ENCODE measurements at regions not wholly inside any gene's neighbourhood (a gene's known extent, or its start where the extent isn't known, plus 50 kb on each side); places are given as distances from the start of the nearest gene placed in this dataset.

DNA sequence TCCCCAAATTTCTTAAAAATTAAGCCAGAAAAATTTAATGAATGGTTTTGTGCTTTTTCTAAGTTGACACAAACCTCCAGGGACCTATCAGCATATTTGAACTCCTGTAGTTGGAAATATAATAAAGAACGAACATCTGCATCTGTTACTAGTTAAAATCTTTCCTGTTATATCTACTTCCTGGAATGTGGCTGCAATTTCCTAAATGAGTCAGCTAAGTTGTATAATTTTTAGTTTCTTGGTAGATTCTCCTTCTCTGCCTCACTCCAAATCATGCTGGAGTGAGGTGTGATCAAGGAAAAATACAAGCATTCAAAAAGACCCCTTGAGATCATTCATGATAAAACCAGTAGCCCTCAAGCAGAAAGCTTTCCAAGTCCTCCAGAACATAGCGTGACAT is 106.2 kb upstream of the MCTP2 start:
- Mint-ChIP-seq H3K36me3 (ENCODE audit: low read depth) (no peaks in the 10 kb centered on the region), H3K4me1 (no peaks in the 10 kb centered on the region), H3K9me3 (no peaks in the 10 kb centered on the region), H3K27me3 (peaks cover 2% of the 10 kb centered on the region), H3K27ac (no peak overlapping the region), H3K4me3 (no peak overlapping the region)
- ChIA-PET POLR2A (no interaction called here), CTCF (interaction anchor here (0.9 kb wide), 1 partner anchor 9 kb away, joined by 3 read pairs; no protein-coding TSS in a partner anchor)
- TF ChIP-seq, protein P1, sequence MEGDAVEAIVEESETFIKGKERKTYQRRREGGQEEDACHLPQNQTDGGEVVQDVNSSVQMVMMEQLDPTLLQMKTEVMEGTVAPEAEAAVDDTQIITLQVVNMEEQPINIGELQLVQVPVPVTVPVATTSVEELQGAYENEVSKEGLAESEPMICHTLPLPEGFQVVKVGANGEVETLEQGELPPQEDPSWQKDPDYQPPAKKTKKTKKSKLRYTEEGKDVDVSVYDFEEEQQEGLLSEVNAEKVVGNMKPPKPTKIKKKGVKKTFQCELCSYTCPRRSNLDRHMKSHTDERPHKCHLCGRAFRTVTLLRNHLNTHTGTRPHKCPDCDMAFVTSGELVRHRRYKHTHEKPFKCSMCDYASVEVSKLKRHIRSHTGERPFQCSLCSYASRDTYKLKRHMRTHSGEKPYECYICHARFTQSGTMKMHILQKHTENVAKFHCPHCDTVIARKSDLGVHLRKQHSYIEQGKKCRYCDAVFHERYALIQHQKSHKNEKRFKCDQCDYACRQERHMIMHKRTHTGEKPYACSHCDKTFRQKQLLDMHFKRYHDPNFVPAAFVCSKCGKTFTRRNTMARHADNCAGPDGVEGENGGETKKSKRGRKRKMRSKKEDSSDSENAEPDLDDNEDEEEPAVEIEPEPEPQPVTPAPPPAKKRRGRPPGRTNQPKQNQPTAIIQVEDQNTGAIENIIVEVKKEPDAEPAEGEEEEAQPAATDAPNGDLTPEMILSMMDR (IDR thresholded peaks at IDR 0.05), result no peak
- ATAC-seq (ENCODE audit: low read depth), result no peak
- DNase-seq, result no peak
- intact Hi-C loops (cut with micrococcal nuclease), result no loop called here

- POLR2A ChIA-PET, result no interaction called here
- Mint-ChIP-seq H3K27ac (no peak overlapping the region), H3K27me3 (peaks cover 2% of the 10 kb centered on the region), H3K9me3 (no peaks in the 10 kb centered on the region), H3K4me1 (no peaks in the 10 kb centered on the region), H3K36me3 (ENCODE audit: low read depth) (no peaks in the 10 kb centered on the region), H3K4me3 (no peak overlapping the region)
- no peak for DNase-seq
- intact Hi-C loops (cut with micrococcal nuclease), result loop anchor here (5.0 kb wide), 1 partner anchor 1035 kb away; the partner anchor contains the start of gene RGMA
- CTCF ChIA-PET, result no interaction called here
- TF ChIP-seq, protein P1 (IDR thresholded peaks at IDR 0.05), result no peak
- no peak for ATAC-seq (ENCODE audit: low read depth)
These were observed 108.8 kb upstream of the MCTP2 start for GRCh38 chr15:94122516-94122915.

GRCh38 chr15:94119923-94120775 is 111.2 kb upstream of the MCTP2 start:
- CTCF ChIA-PET, result interaction anchor here (1.0 to 1.8 kb wide), 8 partner anchors 17 to 1092 kb away, joined by 3 to 9 read pairs (median 4); no protein-coding TSS in a partner anchor
- no peak overlapping the region for H3K27ac Mint-ChIP-seq
- POLR2A ChIA-PET, result no interaction called here
- no peak overlapping the region for H3K4me3 Mint-ChIP-seq
- TF ChIP-seq, protein P1 (IDR thresholded peaks at IDR 0.05), result no peak
- ATAC-seq (ENCODE audit: low read depth) (peak; percentile 85), DNase-seq (no peak)
- peaks cover 3% of the 10 kb centered on the region for H3K27me3 Mint-ChIP-seq
- no peaks in the 10 kb centered on the region for H3K36me3 Mint-ChIP-seq (ENCODE audit: low read depth)
- intact Hi-C loops (cut with micrococcal nuclease), result loop anchor here (2.0 to 5.0 kb wide), 3 partner anchors 123 to 1089 kb away; partner anchors contain the start of gene RGMA
- no peaks in the 10 kb centered on the region for H3K4me1 Mint-ChIP-seq
- no peaks in the 10 kb centered on the region for H3K9me3 Mint-ChIP-seq

DNA sequence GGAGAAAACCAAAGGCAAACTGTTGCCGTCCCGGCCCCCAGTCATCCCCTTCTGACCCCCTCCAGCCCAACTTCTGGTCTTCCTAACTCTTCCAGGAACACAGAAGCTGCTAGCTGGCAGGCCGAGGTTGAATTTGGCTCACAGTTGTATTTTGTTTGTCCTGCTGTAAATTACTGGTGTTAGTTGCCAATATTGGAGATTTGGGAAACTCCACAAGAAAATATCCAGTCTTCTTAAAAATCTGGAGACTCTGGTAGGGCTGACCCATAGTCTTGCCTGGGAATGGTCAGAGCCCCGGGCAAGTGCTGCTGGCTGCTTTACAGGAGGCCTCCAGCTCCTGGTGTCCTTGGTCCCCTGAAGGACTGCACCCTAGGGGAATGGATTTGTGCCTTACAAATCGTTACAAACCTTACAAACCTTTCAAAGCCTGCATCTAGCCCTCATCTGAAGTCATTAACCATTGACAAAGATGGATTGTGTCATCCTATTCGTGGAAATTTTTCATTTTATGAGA is 112.0 kb upstream of the MCTP2 start:
- TF ChIP-seq, protein P1 (IDR thresholded peaks at IDR 0.05), result no peak
- ChIA-PET POLR2A (no interaction called here), CTCF (interaction anchor here (1.0 to 1.8 kb wide), 8 partner anchors 17 to 1091 kb away, joined by 3 to 9 read pairs (median 4); no protein-coding TSS in a partner anchor)
- H3K9me3 Mint-ChIP-seq, result no peaks in the 10 kb centered on the region
- H3K4me3 Mint-ChIP-seq, result no peak overlapping the region
- ATAC-seq (ENCODE audit: low read depth) (no peak), DNase-seq (no peak)
- intact Hi-C loops (cut with micrococcal nuclease), result no loop called here
- no peak overlapping the region for H3K27ac Mint-ChIP-seq
- H3K27me3 Mint-ChIP-seq, result peaks cover 11% of the 10 kb centered on the region
- no peaks in the 10 kb centered on the region for H3K4me1 Mint-ChIP-seq
- H3K36me3 Mint-ChIP-seq (ENCODE audit: low read depth), result no peaks in the 10 kb centered on the region

DNA sequence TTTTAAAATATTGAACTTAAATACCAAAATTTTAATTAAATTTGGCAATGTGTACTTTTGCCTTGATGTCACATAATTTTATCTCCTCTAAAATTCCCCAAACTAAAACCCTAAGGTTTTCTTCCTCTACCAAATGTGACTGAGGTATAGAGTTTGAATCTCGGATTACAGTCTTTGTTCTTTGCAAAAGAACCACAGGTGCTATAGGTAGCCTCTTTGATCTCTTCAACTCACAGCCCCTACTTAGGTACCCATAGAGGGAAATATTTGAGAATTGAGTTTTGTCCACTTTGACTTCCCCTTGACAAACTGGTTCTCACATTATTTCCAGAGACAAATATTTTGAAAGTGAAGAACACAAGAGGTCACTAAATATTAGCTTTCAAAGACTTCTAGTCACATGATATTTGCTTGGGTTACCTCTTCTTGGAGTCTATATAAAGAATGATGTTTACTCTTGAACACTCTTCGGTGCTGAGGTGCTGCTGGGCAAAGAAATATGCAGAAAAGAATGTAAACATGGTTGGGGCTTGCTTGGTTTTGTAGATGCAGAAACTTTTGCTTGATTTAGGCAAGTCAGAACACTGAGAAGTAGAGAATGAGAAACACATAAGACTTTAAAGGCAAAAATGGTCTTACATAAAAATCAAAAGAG is 120.8 kb upstream of the MCTP2 start:
- no peak for DNase-seq
- intact Hi-C loops (cut with micrococcal nuclease), result no loop called here
- POLR2A ChIA-PET, result no interaction called here
- no peaks in the 10 kb centered on the region for H3K9me3 Mint-ChIP-seq
- no peak overlapping the region for H3K27ac Mint-ChIP-seq
- no peak overlapping the region for H3K4me3 Mint-ChIP-seq
- no peaks in the 10 kb centered on the region for H3K4me1 Mint-ChIP-seq
- H3K36me3 Mint-ChIP-seq (ENCODE audit: low read depth), result no peaks in the 10 kb centered on the region
- no peak for ATAC-seq (ENCODE audit: low read depth)
- TF ChIP-seq, protein P1 (IDR thresholded peaks at IDR 0.05), result no peak
- peaks cover 25% of the 10 kb centered on the region for H3K27me3 Mint-ChIP-seq
- CTCF ChIA-PET, result no interaction called here

Data from activated B cell treated with CpG ODN at 0.5 μM for 24 hours (primary cell).